GM23338 (cell line): ENCODE measurements at regions not wholly inside any gene's neighbourhood (a gene's known extent, or its start where the extent isn't known, plus 50 kb on each side); places are given as distances from the start of the nearest gene placed in this dataset.

Experiments used
- ATAC-seq: fragments of 200-7000 bp; cut with Tn5 transposase; 3 replicates; pipeline ENCODE4 v1.9.1; 2020
- DNase-seq: peaks from one replicate; pipeline ENCODE4 v3.0.0-alpha.2; 2015; ENCODE audit warnings: low spot score
- H2AFZ ChIP-seq: fragments of 200-600 bp; sonication (generic); 2 replicates; pipeline ENCODE4 v1.8.0; 2016; ENCODE audit warnings: antibody characterized with exemption, mild to moderate bottlenecking, moderate library complexity
- H3F3A ChIP-seq: fragments of 200-600 bp; sonication (generic); replicated peaks from 2 replicates; pipeline ENCODE4 v1.8.0; 2017; ENCODE audit warnings: antibody characterized with exemption, mixed run types, low read depth
- H3K27ac ChIP-seq: fragments of 200-600 bp; sonication (generic); 2 replicates; pipeline ENCODE4 v1.6.1; 2016; ENCODE audit warnings: low read depth
- H3K27me3 ChIP-seq: fragments of 200-600 bp; sonication (generic); 2 replicates; pipeline ENCODE4 v1.8.0; 2016; ENCODE audit warnings: mild to moderate bottlenecking, mixed run types, moderate library complexity; ENCODE audit not compliant: insufficient read depth
- H3K36me3 ChIP-seq: fragments of 200-600 bp; sonication (generic); 2 replicates; pipeline ENCODE4 v1.8.0; 2016; ENCODE audit warnings: mild to moderate bottlenecking; ENCODE audit not compliant: insufficient read depth
- H3K4me1 ChIP-seq: fragments of 200-600 bp; sonication (generic); 2 replicates; pipeline ENCODE4 v1.8.0; 2016; ENCODE audit warnings: mild to moderate bottlenecking, moderate library complexity; ENCODE audit not compliant: insufficient read depth
- H3K4me2 ChIP-seq: fragments of 200-600 bp; sonication (generic); 2 replicates; pipeline ENCODE4 v1.7.1; 2017; ENCODE audit warnings: mixed run types
- H3K4me3 ChIP-seq: fragments of 200-600 bp; sonication (generic); 2 replicates; pipeline ENCODE4 v1.6.1; 2016; ENCODE audit warnings: mixed run types
- H3K79me2 ChIP-seq: fragments of 200-600 bp; sonication (generic); replicated peaks from 2 replicates; pipeline ENCODE4 v1.8.0; 2017; ENCODE audit warnings: mild to moderate bottlenecking; ENCODE audit not compliant: insufficient read depth
- H3K9me2 ChIP-seq: fragments of 200-600 bp; sonication (generic); 2 replicates; pipeline ENCODE4 v1.8.0; 2017; ENCODE audit not compliant: insufficient read depth
- H4K20me1 ChIP-seq: fragments of 200-600 bp; sonication (generic); replicated peaks from 2 replicates; pipeline ENCODE4 v1.8.0; 2017; ENCODE audit warnings: mild to moderate bottlenecking; ENCODE audit not compliant: insufficient read depth
- H3K27ac Mint-ChIP-seq: 2 replicates; pipeline ENCODE4 v1.8.0; 2020; ENCODE audit warnings: inconsistent platforms, mild to moderate bottlenecking, moderate library complexity, mixed read lengths
- H3K27me3 Mint-ChIP-seq: 3 replicates; pipeline ENCODE4 v1.8.0; 2022; ENCODE audit warnings: low read depth, mild to moderate bottlenecking, moderate library complexity, mixed read lengths, inconsistent platforms; ENCODE audit not compliant: insufficient read depth, poor library complexity
- H3K36me3 Mint-ChIP-seq: 3 replicates; pipeline ENCODE4 v1.8.0; 2021; ENCODE audit warnings: low read depth, mild to moderate bottlenecking, inconsistent platforms, moderate library complexity, mixed read lengths
- H3K4me1 Mint-ChIP-seq: 3 replicates; pipeline ENCODE4 v1.8.0; 2020; ENCODE audit warnings: mild to moderate bottlenecking, inconsistent platforms, mixed read lengths
- H3K4me3 Mint-ChIP-seq: 3 replicates; pipeline ENCODE4 v1.8.0; 2021; ENCODE audit warnings: moderate library complexity, mild to moderate bottlenecking, inconsistent platforms, mixed read lengths
- H3K9me3 Mint-ChIP-seq: 3 replicates; pipeline ENCODE4 v1.8.0; 2020; ENCODE audit warnings: moderate library complexity, mild to moderate bottlenecking, inconsistent platforms, mixed read lengths
- CREB1 ChIP-seq: fragments of 250-450 bp; sonication (Bioruptor Pico); IDR thresholded peaks from 2 replicates; pipeline ENCODE4 v1.5.0; 2020; ENCODE audit warnings: low read depth, mild to moderate bottlenecking, moderate library complexity
- EZH2 ChIP-seq: fragments of 200-600 bp; sonication (generic); IDR thresholded peaks from one replicate; pipeline ENCODE4 v1.8.0; 2017; ENCODE audit warnings: antibody characterized with exemption, mild to moderate bottlenecking, low read depth; ENCODE audit not compliant: unreplicated experiment
- EZH2phosphoT487 ChIP-seq: fragments of 200-600 bp; sonication (generic); IDR thresholded peaks from one replicate; pipeline ENCODE4 v1.8.1; 2018; ENCODE audit warnings: antibody characterized with exemption; ENCODE audit not compliant: unreplicated experiment
- NANOG ChIP-seq: IDR thresholded peaks from 2 replicates; pipeline ENCODE4 v1.6.1; 2016; ENCODE audit warnings: antibody characterized with exemption, borderline replicate concordance
- POLR2AphosphoS5 ChIP-seq: IDR thresholded peaks from 2 replicates; pipeline ENCODE4 v1.6.1; 2016; ENCODE audit warnings: antibody characterized with exemption, low read depth
- REST ChIP-seq: IDR thresholded peaks from one replicate; pipeline ENCODE4 v1.6.1; 2018; ENCODE audit warnings: antibody characterized with exemption; ENCODE audit not compliant: unreplicated experiment
- ZNF114 ChIP-seq: fragments of 250-450 bp; sonication (Bioruptor Pico); IDR thresholded peaks from 2 replicates; pipeline ENCODE4 v1.5.0; 2020; ENCODE audit warnings: mild to moderate bottlenecking, moderate library complexity
- ZNF331 ChIP-seq: fragments of 250-450 bp; sonication (Bioruptor Pico); IDR thresholded peaks from 2 replicates; pipeline ENCODE4 v1.5.0; 2020; ENCODE audit warnings: low read depth, mild to moderate bottlenecking, moderate library complexity
- TF ChIP-seq, protein P1 (sequence below), 2 experiments: fragments of 200-600 bp in 1 of 2; sonication (generic) in 1 of 2; conservative IDR thresholded peaks; 2 replicates each; pipeline versions ENCODE4 v1.5.1 to v1.6.1; 2016 to 2017; ENCODE audit warnings: antibody characterized with exemption in 2 of 2, low read depth in 2 of 2, mild to moderate bottlenecking in 2 of 2, moderate library complexity in 1 of 2

DNA sequence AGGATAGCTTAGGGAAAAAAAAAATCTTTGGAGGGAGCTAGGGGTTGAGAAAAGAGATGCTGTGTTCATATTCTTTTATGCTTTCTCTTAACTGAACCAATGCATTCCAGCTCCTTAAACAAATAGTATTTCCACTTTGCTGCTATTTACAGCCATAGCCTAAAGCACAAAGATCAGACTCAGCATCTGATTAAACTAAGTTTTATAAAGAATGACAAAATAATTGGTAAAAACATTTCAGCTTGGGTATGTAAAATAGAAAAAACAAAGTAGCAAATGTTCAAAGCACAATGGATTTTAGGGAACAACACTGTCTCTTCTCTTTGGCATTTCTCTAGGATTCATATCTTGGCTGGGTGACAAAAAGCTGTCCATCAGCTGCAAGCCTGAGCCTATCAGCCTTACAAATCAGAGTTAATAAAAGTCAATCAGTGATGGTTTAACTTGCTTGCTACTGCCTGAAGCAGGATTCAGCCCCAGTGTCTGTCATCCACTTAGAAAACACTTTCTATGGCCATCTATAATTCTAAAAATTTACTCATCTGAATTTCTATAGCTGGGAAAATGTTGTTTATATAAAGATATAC lies 232.1 kb upstream of the CDIN1 start (continued):
- TF ChIP-seq REST (no peak), POLR2AphosphoS5 (no peak), EZH2 (no peak), CREB1 (CRISPR knock-in tag) (no peak)

DNA sequence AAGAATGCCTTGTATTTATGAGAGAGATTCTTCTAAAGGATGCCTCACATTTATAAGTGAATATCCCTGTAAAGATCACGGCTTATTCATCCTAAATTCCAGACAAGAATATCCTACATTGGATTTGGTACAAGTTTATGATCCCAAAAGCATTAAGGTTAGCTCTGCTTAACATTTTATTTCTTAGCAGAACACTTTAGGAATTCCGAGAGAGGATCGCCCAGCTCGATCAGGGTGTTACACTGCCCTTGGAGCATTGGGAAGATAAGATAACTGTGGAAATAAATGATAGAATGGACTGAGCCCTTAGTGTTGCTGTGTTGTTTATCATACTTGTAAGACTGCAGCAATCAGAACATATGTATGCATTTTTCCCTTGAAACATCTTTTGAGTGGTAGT lies 223.0 kb upstream of the CDIN1 start:
- H3K79me2 ChIP-seq: no peaks in the 10 kb centered on the region
- H3K4me3 Mint-ChIP-seq: no peak overlapping the region
- no peak overlapping the region for H3K4me2 ChIP-seq
- H3K9me3 Mint-ChIP-seq: no peaks in the 10 kb centered on the region
- H3K4me1 ChIP-seq: no peaks in the 10 kb centered on the region
- H3K9me2 ChIP-seq: peaks cover 3% of the 10 kb centered on the region; the same call in 1 of the 2 replicates
- H2AFZ ChIP-seq: peak overlapping the region; percentile 56; the same call in 1 of the 2 replicates
- no peaks in the 10 kb centered on the region for H3K36me3 Mint-ChIP-seq
- no peak overlapping the region for H3K27ac Mint-ChIP-seq
- DNase-seq (no peak), ATAC-seq (no peak)
- no peaks in the 10 kb centered on the region for H3K27me3 Mint-ChIP-seq
- TF ChIP-seq NANOG (no peak), REST (no peak), ZNF114 (CRISPR knock-in tag) (no peak), EZH2phosphoT487 (no peak), EZH2 (no peak), ZNF331 (CRISPR knock-in tag) (no peak), CREB1 (CRISPR knock-in tag) (no peak)
- TF ChIP-seq, protein P1, sequence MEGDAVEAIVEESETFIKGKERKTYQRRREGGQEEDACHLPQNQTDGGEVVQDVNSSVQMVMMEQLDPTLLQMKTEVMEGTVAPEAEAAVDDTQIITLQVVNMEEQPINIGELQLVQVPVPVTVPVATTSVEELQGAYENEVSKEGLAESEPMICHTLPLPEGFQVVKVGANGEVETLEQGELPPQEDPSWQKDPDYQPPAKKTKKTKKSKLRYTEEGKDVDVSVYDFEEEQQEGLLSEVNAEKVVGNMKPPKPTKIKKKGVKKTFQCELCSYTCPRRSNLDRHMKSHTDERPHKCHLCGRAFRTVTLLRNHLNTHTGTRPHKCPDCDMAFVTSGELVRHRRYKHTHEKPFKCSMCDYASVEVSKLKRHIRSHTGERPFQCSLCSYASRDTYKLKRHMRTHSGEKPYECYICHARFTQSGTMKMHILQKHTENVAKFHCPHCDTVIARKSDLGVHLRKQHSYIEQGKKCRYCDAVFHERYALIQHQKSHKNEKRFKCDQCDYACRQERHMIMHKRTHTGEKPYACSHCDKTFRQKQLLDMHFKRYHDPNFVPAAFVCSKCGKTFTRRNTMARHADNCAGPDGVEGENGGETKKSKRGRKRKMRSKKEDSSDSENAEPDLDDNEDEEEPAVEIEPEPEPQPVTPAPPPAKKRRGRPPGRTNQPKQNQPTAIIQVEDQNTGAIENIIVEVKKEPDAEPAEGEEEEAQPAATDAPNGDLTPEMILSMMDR (conservative IDR thresholded peaks at IDR 0.05; ENCODE audit: low read depth in 2 of 2): no peak
- H3K4me3 ChIP-seq: no peak overlapping the region
- no peaks in the 10 kb centered on the region for H3K36me3 ChIP-seq
- H4K20me1 ChIP-seq: no peaks in the 10 kb centered on the region
- H3K27ac ChIP-seq: no peak overlapping the region
- no peaks in the 10 kb centered on the region for H3K4me1 Mint-ChIP-seq
- no peaks in the 10 kb centered on the region for H3F3A ChIP-seq
- H3K27me3 ChIP-seq: no peaks in the 10 kb centered on the region
